Stimulated activated CD8-positive, alpha-beta memory T cell treated with anti-CD3 and anti-CD28 coated beads, Interleukin-4, amount 100 ng/mL, for 4 hours (primary cell): ENCODE measurements at regions not wholly inside any gene's neighbourhood (a gene's known extent, or its start where the extent isn't known, plus 50 kb on each side); places are given as distances from the start of the nearest gene placed in this dataset.
"Not testable (repeated sequence)": the region's sequence is repeated elsewhere in the genome, so short reads cannot be mapped to it uniquely, and the experiment has no call there.

Experiments
- DNase-seq, 2 donors: peaks; one replicate each; pipeline ENCODE4 v3.0.0-alpha.2; 2020; ENCODE audit warnings: low read depth in 2 of 2, low spot score in 1 of 2

DNA sequence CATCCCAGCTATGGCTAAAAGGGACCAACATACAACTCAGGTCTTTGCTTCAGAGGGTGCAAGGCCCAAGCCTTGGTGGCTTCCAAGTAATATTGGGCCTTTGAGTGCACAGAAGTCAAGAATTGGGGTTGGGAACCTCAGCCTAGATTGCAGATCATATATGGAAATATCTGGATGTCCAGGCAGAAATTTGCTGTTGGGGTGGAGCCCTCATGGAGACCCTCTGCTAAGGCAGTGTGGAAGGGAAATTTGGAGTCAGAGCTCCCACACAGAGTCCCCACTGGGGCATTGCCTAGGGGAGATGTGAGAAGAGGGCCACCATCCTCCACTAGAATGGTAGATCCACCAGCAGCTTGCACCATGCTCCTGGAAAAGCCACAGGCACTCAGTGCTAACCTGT lies 123.5 kb downstream of the PRL start:
- DNase-seq = no peak

- DNase-seq = not testable (repeated sequence)
Measured at GRCh38 chr6:22180250-22180649, 116.6 kb downstream of the PRL start.

DNA sequence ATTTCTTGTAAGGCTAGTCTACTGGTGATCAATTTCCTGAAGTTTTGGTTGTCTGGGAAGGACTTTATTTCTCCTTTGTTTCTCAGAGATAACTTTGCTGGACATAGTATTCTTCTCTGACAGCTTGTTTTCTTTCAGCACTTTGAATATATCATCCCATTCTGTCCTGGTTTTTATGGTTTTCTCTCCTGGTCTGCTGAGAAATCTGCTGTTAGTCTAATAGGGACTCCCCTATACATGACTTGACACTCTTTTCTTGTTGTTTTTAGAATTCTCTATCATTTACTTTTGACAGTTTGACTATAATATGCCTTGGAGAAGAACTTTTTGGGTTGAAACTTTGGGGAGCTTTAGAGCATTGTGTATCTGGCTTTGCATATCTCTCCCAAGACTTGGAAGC lies 112.5 kb downstream of the PRL start:
- DNase-seq = no peak

- DNase-seq = no peak
Measured at GRCh38 chr6:22189946-22190345, 106.9 kb downstream of the PRL start.

GRCh38 chr6:22194188-22194921 lies 102.5 kb downstream of the PRL start:
- no peak for DNase-seq

GRCh38 chr6:22199771-22200170 lies 97.1 kb downstream of the PRL start:
- no peak for DNase-seq

- DNase-seq = no peak
Measured at GRCh38 chr6:22204153-22204552, 92.7 kb downstream of the PRL start.

- DNase-seq = no peak
Measured at GRCh38 chr6:22205266-22205665, 91.6 kb downstream of the PRL start.

DNA sequence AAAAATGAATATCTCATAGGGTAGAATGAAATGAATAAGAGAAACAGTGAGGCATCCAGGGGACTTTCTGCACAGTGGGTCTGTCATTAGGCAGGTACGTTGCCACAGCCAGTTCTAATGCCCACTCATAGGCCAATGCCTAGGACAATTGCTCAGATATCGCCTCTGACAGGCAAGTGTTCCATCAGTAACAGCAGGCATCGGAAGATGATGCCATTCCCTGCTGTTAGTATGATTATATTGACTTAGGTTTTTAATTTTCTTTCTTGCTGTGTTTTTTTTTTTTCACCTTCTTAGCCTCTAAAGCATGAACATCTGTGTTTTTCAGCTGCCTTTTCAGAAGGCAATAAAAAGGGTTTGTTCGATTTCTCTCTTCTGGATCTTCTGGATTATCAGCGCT lies 90.7 kb downstream of the PRL start:
- DNase-seq = no peak

- DNase-seq = no peak
Measured at GRCh38 chr6:22208026-22208425, 88.8 kb downstream of the PRL start.

- DNase-seq = no peak
Measured at GRCh38 chr6:22214314-22214713, 82.5 kb downstream of the PRL start.

DNA sequence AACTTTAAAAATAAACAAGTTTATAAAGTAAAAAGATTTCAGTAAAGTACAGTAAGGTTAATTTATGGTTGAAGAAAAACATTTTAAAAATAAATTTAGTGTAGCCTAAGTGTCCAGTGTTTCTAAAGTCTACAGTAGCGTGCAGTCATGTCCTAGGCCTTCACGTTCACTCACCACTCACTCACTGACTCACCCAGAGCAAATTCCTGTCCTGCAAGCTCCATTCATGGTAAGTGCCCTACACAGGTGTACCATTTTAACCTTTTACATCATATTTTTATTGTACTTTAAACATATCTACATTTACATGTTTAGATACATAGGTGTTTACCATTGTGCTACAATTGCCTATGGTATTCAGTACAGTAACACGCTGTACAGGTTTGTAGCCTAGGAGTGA lies 81.4 kb downstream of the PRL start:
- DNase-seq = not testable (repeated sequence)

DNA sequence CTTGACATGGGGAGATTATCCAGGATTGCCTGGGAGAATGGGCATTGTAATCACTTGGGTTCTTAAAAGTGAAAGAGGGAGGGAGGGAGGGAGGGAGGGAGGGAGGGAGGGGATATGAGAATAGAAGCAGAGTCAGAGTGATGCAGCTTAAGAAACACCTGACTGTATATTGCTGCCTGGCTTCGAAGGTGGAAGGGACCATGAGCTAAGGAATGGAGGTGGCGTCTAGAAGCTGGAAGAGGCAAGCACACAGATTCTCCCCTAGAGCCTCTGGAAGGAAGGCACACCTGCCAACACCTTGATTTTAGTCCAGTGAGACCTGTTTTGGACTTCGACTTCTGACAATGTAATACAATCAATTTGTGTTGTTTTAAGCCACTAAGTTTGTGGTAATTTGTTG lies 78.4 kb downstream of the PRL start:
- DNase-seq = no peak

DNA sequence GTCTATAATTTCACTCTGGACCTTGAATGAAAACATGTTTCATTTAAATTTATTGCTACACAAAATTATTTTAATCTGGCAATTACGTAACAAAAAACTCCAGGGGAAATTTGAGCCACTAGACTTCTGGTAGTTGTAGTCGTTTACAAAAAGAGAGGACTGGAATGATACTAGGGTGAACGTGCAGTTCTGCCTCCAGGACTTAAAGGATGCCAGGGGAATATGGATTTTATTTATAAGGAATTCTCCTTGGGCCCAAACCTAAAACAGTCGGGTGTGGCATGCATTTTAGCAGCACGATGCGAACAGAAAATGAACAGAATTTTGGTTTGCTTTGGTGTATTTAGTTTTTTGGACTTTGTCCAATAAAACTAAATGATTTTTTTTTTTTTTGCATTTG lies 76.9 kb downstream of the PRL start:
- DNase-seq = no peak

GRCh38 chr6:22221211-22221610 lies 75.6 kb downstream of the PRL start:
- no peak for DNase-seq

DNA sequence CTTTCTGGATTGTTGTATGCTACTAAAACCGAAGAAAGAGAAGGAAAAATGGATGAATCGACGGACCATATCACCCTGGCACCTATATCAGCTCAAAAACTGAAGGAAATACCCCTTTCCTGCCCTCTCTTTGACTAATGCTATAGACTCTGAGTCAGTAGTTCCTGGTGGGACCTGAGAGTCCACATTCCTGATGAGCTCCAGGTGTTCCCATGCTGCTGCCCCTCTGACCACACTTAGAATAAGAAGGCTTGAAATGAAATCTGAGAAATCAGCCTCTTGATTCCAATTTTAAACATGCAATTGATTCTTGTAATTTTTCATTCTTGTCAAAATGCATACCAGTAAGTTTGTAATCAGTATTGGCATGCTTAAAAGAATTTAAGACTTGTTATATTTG lies 75.2 kb downstream of the PRL start:
- no peak for DNase-seq

DNA sequence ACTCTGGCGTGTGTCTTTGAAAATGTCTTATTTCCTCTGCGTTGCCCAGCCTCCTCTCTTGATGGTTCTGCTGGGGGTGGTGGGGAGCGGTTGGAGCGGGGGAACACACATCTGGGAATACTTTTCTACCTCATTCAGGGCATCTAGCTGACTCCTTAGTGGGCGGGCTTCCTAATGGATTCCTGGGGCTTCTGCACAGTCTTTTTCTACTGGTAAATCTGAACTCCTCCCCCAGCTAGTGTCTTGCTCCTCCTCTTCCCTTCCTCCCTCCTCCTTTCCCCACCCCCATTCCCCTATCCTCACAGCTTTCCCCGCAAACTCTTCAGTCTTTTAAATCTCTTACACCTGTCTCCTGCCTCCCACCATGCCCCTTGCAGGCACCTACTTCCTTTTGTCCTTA lies 74.4 kb downstream of the PRL start:
- no peak for DNase-seq

DNA sequence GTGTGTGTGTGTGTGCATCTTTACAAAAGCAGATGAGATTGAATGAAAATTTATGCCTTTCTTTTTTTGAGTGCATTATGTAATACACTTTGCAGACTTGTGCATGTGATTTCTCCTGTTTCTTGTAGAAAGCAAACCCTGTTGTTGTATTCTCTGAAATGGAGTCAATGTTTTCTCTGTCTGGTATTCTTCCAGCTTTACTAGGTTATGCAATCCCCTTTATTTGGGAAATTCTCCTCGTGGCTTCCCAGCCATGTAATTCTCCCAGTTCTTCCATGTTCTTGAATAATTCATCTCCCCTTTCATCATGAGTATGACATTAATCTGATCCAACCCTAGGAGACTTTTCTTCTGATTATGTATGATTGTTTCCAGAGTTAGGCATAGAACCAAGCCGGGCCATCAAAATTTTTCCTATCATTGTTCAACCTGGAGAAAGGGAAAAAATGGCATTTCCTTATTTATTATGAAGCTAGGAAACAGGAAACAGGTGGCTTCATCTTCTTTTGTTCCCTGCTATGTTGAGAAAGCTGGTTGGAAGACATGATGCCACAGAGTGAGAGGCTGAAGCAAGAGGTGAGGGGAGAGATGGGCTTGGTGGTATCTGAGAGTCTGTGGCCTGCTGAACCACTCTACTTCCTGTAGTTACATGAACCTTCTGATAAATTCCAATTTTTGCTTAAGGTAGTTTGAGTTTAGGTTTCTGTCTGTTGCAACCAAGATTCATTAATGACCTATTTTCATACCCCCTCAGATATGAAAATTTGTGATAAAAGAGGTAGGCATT lies 68.8 kb downstream of the PRL start:
- no peak for DNase-seq

- DNase-seq = no peak
Measured at GRCh38 chr6:22231050-22231449, 65.8 kb downstream of the PRL start.

GRCh38 chr6:22231616-22232015 lies 65.2 kb downstream of the PRL start:
- no peak for DNase-seq

GRCh38 chr6:22236626-22237414 lies 60.0 kb downstream of the PRL start:
- DNase-seq = no peak
